ENCODE measurements at regions not wholly inside any gene's neighbourhood (a gene's known extent, or its start where the extent isn't known, plus 50 kb on each side); places are given as distances from the start of the nearest gene placed in this dataset.
"Not testable (repeated sequence)": the region's sequence is repeated elsewhere in the genome, so short reads cannot be mapped to it uniquely, and the experiment has no call there.

GRCh38 chr5:40453689-40454088 lies 226.0 kb upstream of the PTGER4 start:
- no peak for DNase-seq (ENCODE audit: low read depth)

- no peak for DNase-seq (ENCODE audit: low read depth)
Observed at GRCh38 chr5:40452874-40453624, 226.7 kb upstream of the PTGER4 start.

GRCh38 chr5:40447438-40447837 lies 232.3 kb upstream of the PTGER4 start:
- DNase-seq (ENCODE audit: low read depth): no peak

GRCh38 chr5:40446910-40447309 lies 232.8 kb upstream of the PTGER4 start:
- DNase-seq (ENCODE audit: low read depth): no peak

- no peak for DNase-seq (ENCODE audit: low read depth)
Observed at GRCh38 chr5:40442346-40442745, 237.4 kb upstream of the PTGER4 start.

GRCh38 chr5:40441733-40442132 lies 238.0 kb upstream of the PTGER4 start:
- DNase-seq (ENCODE audit: low read depth): no peak

GRCh38 chr5:40440746-40441145 lies 239.0 kb upstream of the PTGER4 start:
- DNase-seq (ENCODE audit: low read depth): no peak

- DNase-seq (ENCODE audit: low read depth): not testable (repeated sequence)
Observed at GRCh38 chr5:40439103-40439502, 240.6 kb upstream of the PTGER4 start.

GRCh38 chr5:40438646-40439045 lies 241.1 kb upstream of the PTGER4 start:
- DNase-seq (ENCODE audit: low read depth): not testable (repeated sequence)

GRCh38 chr5:40437452-40437861 lies 242.3 kb upstream of the PTGER4 start:
- no peak for DNase-seq (ENCODE audit: low read depth)

- DNase-seq (ENCODE audit: low read depth): no peak
Observed at GRCh38 chr5:40436535-40437237, 243.0 kb upstream of the PTGER4 start.

- DNase-seq (ENCODE audit: low read depth): not testable (repeated sequence)
Observed at GRCh38 chr5:40435706-40436105, 244.0 kb upstream of the PTGER4 start.

GRCh38 chr5:40432836-40433235 lies 246.9 kb upstream of the PTGER4 start:
- no peak for DNase-seq (ENCODE audit: low read depth)

- DNase-seq (ENCODE audit: low read depth): no peak
Observed at GRCh38 chr5:40431734-40432133, 248.0 kb upstream of the PTGER4 start.

GRCh38 chr5:40430101-40430710 lies 249.5 kb upstream of the PTGER4 start:
- DNase-seq (ENCODE audit: low read depth): no peak

GRCh38 chr5:40429258-40430100 lies 250.2 kb upstream of the PTGER4 start:
- no peak for DNase-seq (ENCODE audit: low read depth)

- DNase-seq (ENCODE audit: low read depth): no peak
Observed at GRCh38 chr5:40428815-40429214, 250.9 kb upstream of the PTGER4 start.

GRCh38 chr5:40428126-40428525 lies 251.6 kb upstream of the PTGER4 start:
- no peak for DNase-seq (ENCODE audit: low read depth)

- DNase-seq (ENCODE audit: low read depth): not testable (repeated sequence)
Observed at GRCh38 chr5:40417046-40417810, 262.5 kb upstream of the PTGER4 start.

GRCh38 chr5:40416588-40416987 lies 263.1 kb upstream of the PTGER4 start:
- DNase-seq (ENCODE audit: low read depth): no peak

GRCh38 chr5:40416098-40416497 lies 263.6 kb upstream of the PTGER4 start:
- DNase-seq (ENCODE audit: low read depth): no peak

Data from CMK (cell line).